Activated CD4-positive, alpha-beta T cell treated with anti-CD3 and anti-CD28 coated beads for 1 hour (primary cell): ENCODE measurements at regions not wholly inside any gene's neighbourhood (a gene's known extent, or its start where the extent isn't known, plus 50 kb on each side); places are given as distances from the start of the nearest gene placed in this dataset.
"Not testable (repeated sequence)": the region's sequence is repeated elsewhere in the genome, so short reads cannot be mapped to it uniquely, and the experiment has no call there.

ENCODE experiments used
- DNase-seq: peaks from one replicate; pipeline ENCODE4 v3.0.0-alpha.2; 2020

- no peak for DNase-seq
These were observed 119.4 kb downstream of the GATA3 start for GRCh38 chr10:8173866-8174243.

GRCh38 chr10:8174762-8175161, 120.3 kb downstream of the GATA3 start:
- no peak for DNase-seq

GRCh38 chr10:8177526-8177925, 123.0 kb downstream of the GATA3 start:
- not testable (repeated sequence) for DNase-seq

GRCh38 chr10:8179773-8180172, 125.3 kb downstream of the GATA3 start:
- DNase-seq = not testable (repeated sequence)

GRCh38 chr10:8180360-8181109, 126.0 kb downstream of the GATA3 start:
- no peak for DNase-seq

GRCh38 chr10:8181496-8182157, 127.1 kb downstream of the GATA3 start:
- DNase-seq = no peak

- DNase-seq = no peak
These were observed 128.3 kb downstream of the GATA3 start for GRCh38 chr10:8182806-8183205.

- DNase-seq = no peak
These were observed 128.8 kb downstream of the GATA3 start for GRCh38 chr10:8183241-8183704.

GRCh38 chr10:8187171-8187666, 132.7 kb downstream of the GATA3 start:
- no peak for DNase-seq

GRCh38 chr10:8189458-8189857, 135.0 kb downstream of the GATA3 start:
- DNase-seq = no peak

GRCh38 chr10:8192301-8192700, 137.8 kb downstream of the GATA3 start:
- DNase-seq = no peak

- no peak for DNase-seq
These were observed 139.1 kb downstream of the GATA3 start for GRCh38 chr10:8193546-8193945.

GRCh38 chr10:8194050-8194449, 139.6 kb downstream of the GATA3 start:
- no peak for DNase-seq

GRCh38 chr10:8206882-8207281, 152.4 kb downstream of the GATA3 start:
- DNase-seq = no peak

- DNase-seq = no peak
These were observed 157.1 kb downstream of the GATA3 start for GRCh38 chr10:8211631-8212030.

- DNase-seq = no peak
These were observed 159.2 kb downstream of the GATA3 start for GRCh38 chr10:8213735-8214134.

- no peak for DNase-seq
These were observed 160.1 kb downstream of the GATA3 start for GRCh38 chr10:8214587-8214986.

GRCh38 chr10:8216893-8217292, 162.4 kb downstream of the GATA3 start:
- no peak for DNase-seq

- no peak for DNase-seq
These were observed 167.0 kb downstream of the GATA3 start for GRCh38 chr10:8221451-8221850.

- DNase-seq = no peak
These were observed 170.1 kb downstream of the GATA3 start for GRCh38 chr10:8224591-8224990.

GRCh38 chr10:8225187-8225586, 170.7 kb downstream of the GATA3 start:
- no peak for DNase-seq

- DNase-seq = no peak
These were observed 172.8 kb downstream of the GATA3 start for GRCh38 chr10:8227246-8227645.

- no peak for DNase-seq
These were observed 174.7 kb downstream of the GATA3 start for GRCh38 chr10:8229153-8229552.

- DNase-seq = no peak
These were observed 176.4 kb downstream of the GATA3 start for GRCh38 chr10:8230902-8231301.
